ENCODE measurements at regions not wholly inside any gene's neighbourhood (a gene's known extent, or its start where the extent isn't known, plus 50 kb on each side); places are given as distances from the start of the nearest gene placed in this dataset.

DNA sequence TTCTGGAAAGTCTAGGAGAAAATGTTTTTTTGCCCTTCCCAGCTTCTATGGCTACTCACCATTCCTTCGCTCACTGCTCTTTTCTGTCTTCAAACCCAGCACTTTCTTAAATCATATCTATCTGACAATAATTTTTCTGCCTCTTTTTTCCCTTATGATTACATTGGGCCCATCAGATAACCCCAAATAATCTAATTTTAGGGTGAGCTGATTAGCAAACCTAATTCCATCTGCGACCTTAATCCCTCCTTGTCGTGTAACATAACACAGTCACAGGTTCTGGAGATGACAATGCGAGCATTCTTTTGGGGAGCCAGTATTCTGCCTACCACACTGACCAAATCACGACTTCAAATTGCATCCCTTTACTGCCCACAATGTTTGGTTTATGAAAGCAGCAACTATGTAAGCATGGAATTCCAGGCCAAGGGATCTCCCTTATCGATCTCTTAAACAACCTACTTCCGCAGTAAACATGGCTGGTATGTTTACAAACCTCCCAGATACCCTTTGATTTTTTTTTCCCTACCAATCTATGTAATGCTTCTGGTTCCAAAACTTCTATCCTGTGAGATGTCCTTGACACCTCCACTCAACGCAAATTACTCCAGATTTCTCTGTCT lies 2122.2 kb downstream of the MAT2B start:
- no peak for DNase-seq

DNA sequence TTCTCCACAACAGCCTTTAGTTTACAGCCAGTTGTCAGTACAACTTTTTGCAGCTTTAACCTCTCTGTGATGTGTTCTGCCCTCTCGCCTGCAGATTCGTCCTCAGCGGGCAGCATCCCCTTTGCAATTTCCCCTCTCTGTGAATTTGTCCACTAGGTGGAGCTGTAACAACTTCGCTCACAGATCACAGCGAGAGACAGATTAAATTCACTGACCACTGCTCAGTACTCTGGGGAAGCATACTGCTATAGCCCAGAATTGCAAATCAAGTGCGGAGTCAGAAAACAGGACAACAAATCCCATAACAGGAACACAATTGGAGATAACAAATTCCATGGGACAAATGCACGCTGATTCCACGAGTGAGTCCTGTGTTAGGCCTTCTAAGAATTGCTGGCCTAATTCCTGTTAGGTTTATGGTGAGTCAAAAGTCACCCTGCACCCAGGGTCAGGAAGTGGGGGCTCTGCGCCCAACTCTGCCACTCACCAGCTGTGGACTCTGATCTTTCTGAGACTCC lies 2124.9 kb downstream of the MAT2B start:
- peak; percentile 35 for DNase-seq

DNA sequence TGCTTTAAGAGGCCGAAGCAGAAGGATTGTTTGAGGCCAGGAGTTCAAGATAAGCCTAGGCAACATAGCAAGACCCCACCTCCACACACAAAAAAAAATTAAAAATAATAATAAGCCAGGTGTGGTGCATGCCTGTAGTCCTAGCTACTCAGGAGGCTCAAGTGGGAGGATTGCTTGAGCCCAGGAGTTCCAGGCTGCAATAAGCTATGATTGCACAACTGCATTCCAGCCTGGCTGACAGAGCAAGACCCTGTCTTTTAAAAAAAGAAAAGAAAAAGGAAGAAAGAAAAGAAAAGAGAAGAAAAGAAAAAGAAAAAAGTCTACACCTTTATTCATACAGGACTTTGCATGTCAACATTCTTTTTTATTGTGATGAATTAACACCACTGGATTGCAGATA lies 2125.8 kb downstream of the MAT2B start:
- no peak for DNase-seq

DNA sequence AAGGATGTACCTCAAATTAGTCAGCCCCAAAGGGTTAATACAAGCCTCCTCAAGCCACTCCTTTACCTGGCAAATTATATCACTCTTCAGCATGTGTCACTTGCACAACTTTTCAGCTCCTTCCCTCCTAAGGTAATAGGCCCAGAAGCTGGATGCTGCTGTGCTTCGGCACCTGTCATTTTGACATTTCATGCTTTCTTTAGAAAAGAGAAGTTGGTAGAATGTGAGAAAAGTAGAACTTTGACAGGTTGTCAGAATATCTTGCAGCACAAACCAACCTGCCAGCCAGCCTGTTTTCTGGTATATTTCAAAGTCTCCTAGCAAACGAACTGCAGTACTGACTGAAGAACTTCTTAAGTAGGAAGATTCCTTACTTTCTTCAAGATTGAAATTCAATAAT lies 2136.9 kb downstream of the MAT2B start:
- DNase-seq, result no peak

DNA sequence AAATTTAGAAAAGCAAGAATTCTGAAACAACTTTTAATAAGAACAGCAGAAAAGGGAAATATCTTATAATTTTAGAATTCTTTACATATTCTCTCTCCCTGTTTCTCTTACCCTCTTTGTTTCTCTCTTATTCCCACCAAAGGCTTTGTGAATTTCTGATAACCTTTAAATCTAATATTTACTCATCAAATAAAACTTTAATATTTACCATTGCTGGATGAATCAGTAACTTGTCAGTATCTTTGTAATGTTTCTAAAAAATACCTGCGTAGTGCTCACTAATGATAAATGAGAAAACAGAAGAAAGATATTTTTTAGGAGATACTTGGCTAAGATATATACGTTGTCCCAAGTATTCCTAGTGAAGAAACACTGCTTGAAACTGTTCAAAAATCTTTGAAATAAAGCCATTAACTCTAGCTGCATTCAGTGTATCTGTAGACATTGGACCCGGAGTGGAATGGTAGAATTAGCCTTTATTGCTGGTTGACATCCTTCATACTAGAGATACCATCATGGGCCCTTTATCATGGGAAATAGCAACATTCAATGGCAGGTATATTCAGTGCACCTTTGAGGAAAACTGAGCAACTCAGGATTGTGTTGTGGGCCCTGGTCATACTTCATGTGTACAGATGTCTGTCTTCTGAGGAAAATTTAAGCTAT lies 2160.4 kb downstream of the MAT2B start:
- DNase-seq, result no peak

GRCh38 chr5:165673499-165673898 lies 2168.1 kb downstream of the MAT2B start:
- no peak for DNase-seq

- DNase-seq, result no peak
These were observed 2190.4 kb downstream of the MAT2B start for GRCh38 chr5:165695796-165696195.

DNA sequence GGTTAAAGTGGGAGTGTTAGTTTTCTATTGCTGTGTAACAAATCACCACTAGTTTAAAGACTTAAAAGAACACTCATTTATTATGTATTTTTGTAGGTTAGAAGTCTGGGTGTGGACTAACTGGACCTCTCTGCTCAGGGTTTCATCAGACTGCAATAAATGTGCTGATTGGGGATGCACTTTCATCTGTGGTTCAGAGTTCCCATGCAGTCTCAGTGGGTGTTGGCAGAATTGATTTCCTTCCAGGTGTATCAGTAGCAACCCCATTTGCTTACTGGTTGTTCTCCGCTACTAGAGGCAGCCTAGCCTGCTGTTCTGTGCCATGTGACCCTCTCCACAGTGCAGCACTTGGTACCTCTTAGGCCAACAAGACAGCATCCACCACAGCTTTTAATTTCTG lies 2200.5 kb downstream of the MAT2B start:
- DNase-seq, result no peak

GRCh38 chr5:165712011-165712410 lies 2206.6 kb downstream of the MAT2B start:
- DNase-seq, result no peak

DNA sequence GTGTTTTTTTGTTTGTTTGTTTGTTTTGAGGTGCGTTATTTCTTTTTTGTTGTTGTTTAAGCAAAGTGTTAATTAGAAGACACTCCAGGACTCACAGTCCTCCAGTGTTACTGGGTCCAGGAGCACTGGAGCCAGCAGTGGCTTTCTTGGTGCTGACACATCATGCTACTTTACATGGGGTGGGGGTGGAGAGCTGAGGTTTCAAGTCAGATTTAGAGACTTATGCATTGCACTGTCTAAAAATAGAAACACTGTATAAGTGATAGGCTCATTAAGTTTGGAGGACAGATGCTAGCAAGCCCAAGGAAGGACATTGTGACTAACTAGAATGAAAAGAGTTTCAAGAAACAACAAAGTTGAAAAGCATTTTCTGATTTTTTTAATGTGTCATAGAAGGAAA lies 2209.2 kb downstream of the MAT2B start:
- no peak for DNase-seq

DNA sequence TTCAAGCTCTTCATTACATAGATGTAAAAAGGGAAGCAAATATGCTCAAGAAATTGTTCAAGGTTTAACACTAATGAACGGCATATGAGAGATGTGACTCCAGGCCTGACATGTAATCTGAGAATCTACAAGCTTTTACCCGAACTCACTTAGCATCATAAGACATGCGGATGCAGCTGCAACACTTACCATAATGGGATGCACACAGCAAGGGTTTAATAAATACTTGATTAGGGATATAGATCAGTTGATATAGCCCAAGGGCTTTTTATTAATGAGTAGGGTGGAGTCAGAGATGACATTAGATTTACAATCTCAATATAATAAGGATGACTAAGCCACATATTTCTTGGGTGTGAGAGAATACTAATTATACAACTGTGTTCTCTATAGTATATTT lies 2215.5 kb downstream of the MAT2B start:
- no peak for DNase-seq

- no peak for DNase-seq
These were observed 2217.0 kb downstream of the MAT2B start for GRCh38 chr5:165722401-165722800.

DNA sequence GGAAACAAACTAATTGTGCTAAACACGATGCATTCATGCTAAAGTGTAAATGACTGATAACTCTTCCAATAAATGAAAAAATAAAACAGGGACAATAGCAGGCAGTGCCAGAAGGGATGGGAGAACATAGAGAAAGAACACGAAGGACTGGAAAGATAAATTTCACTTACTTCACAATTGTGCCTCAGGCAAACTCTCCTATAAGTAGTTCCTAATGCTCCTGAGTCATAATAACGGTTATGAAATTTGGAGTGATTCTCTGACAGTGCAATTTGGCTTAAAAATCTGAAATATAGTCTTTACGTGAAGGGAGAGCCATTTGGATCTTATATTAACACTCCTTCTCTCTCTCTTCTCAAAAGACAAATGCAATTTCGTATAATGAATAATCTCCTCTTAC lies 2218.5 kb downstream of the MAT2B start:
- DNase-seq, result no peak

DNA sequence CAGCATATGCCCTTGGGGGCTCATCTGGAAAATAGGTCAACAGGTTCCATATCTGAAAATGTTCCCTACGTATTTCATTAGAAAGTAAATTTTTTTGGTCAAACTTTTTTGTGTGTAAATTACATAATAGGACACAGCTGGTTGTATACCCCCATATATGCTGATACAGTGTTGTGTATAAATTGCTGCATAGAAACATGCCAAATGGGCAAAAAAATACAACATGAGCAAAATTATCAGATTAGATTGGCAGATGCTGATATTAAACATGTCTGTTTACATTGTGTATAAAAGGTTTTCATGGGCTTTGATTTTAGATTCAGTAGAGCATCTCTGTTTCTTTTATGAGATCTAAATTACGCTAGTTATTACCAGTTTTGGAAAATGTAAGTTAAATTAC lies 2223.0 kb downstream of the MAT2B start:
- DNase-seq, result no peak

- DNase-seq, result no peak
These were observed 2230.0 kb downstream of the MAT2B start for GRCh38 chr5:165735388-165735787.

DNA sequence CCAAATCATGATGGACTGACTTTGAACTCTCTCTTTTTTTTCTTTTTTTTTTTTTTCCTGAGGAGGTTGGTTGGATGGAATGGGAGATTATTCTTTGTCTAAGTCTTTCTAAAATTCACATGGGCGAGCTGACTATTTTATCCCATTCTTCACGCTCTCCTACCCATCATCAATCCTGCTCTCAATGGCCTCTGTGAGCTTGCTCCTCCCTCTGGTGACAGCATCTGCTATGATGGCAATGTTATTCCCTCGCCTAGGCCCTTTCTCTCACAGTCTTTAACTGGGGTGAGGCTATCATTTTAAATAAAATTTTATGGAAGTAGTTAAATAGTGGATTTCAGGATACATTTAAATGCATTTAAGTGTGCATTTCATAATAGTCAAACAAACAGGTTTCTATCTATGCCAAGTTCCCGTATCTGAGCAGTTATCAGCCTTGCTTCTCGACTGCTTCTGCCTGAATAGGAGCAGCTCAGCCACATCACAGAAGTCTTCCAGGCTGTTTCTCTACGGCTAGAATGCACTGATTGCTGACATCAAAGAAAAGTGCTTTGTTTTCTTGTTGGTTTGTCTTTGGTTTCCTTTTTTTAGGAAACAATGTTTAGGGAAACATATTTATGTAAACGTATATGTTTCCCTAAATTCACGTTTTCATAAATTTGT lies 2233.8 kb downstream of the MAT2B start:
- no peak for DNase-seq

DNA sequence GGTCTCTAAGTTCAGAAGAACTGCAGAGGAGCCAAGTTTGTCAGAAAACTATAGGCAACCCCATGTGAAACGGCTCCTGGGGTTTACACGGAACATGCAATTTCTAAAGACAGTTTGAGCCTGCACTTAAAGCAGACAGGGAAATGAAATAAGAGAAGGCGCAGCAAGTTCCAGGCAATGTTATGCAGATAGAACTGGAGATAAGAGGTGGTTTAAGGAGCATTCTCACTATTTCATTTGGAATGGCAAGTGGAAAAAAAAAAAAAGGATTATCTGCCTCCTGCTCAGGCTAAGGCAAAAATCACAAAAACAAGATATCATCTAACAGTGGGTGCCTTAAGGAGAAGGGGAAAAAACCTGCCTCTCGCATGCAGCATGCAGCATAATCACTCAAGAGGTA lies 2252.4 kb downstream of the MAT2B start:
- no peak for DNase-seq

DNA sequence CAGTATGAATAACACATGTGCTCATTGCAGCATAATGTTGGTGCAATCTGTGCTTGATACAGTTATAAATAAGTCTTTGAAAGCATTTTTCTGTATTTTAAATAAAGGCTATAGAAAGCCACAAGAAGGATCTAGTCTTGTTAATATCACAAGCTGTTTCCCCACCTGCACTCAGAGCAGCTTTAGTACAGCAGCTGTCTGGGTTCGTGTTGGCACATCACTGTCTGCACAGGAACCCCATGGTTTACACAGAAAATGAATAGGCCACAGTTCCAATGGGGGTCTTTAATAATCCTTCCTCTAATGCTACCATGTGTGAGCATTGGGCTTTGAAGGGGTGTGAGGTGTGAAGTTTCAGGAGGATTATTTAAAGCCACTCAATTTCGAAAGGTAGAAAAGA lies 2269.7 kb downstream of the MAT2B start:
- DNase-seq, result no peak

GRCh38 chr5:165779505-165779904 lies 2274.1 kb downstream of the MAT2B start:
- DNase-seq, result no peak

GRCh38 chr5:165780901-165781300 lies 2275.5 kb downstream of the MAT2B start:
- DNase-seq, result no peak

DNA sequence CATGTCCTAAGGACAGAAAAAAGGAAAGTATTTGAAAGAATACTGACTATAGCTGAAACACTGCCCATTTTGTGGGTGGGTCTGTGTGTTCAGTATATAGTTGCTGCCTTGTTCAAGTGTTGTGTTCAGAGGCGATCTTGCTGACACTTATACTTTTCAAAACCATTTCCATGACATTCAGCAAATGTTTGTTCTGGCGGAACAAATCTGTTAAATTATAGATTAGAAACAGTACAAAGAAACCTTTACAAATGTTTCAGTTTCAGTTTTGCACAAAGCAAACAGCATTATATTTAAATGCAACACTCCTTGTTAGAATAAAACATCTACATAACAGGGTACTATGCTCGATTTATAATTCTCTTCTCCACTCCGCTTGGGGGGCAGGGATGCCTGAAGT lies 2276.3 kb downstream of the MAT2B start:
- no peak for DNase-seq

DNA sequence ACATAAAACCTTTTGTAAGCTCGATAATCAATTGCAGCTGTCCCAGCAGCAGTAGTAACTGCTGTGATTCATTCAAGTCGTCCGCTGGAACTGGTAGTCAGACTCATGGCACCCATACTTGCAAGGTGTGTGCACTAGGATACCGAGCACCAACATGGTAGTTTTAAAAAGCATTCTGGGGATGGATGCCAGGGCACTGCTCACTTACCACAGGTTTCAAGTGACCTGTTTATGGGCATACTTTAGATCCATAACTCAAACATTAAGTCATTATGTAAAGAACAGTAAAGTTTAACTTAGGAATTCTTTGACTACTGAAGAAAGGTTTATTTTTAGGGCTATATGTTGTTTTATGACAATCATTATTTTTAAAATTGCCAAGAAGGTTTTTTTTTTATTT lies 2277.6 kb downstream of the MAT2B start:
- DNase-seq, result no peak

DNA sequence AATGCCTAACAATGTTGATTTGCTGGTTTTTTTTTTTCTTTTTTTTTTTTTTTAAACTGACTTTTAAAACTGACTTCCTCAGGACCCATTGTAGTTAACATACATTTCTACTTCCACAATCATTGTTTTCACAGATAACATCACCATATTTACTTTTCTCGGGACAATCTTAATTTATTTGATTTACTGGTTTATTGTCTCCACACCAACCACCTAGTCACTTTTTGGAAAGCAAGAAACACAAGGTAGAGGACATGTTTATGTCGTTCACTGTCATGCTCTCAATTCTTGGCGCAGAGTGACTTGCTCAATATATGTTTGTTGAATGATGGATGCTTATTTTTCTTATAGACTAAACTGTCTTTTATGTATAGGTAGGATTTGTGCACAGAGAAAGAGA lies 2280.7 kb downstream of the MAT2B start:
- no peak for DNase-seq

- no peak for DNase-seq
These were observed 2289.7 kb downstream of the MAT2B start for GRCh38 chr5:165795073-165795472.
